Mesothelial cell of epicardium (in vitro differentiated cells): ENCODE measurements at regions not wholly inside any gene's neighbourhood (a gene's known extent, or its start where the extent isn't known, plus 50 kb on each side); places are given as distances from the start of the nearest gene placed in this dataset.
"Not testable (repeated sequence)": the region's sequence is repeated elsewhere in the genome, so short reads cannot be mapped to it uniquely, and the experiment has no call there.

Experiments used
- DNase-seq, 2 experiments: peaks; one replicate each; pipeline ENCODE4 v3.0.0; 2021; ENCODE audit warnings: low spot score in 2 of 2; ENCODE audit not compliant: unreplicated experiment in 2 of 2
- H3K27ac Mint-ChIP-seq: 2 replicates; pipeline ENCODE4 v1.8.0; 2021; ENCODE audit warnings: mixed read lengths
- H3K27me3 Mint-ChIP-seq: 2 replicates; pipeline ENCODE4 v1.8.0; 2021; ENCODE audit warnings: low read depth, mixed read lengths
- H3K36me3 Mint-ChIP-seq: 2 replicates; pipeline ENCODE4 v1.8.0; 2021; ENCODE audit warnings: mixed read lengths
- H3K4me1 Mint-ChIP-seq: 2 replicates; pipeline ENCODE4 v1.8.0; 2021; ENCODE audit warnings: mixed read lengths
- H3K4me3 Mint-ChIP-seq: 2 replicates; pipeline ENCODE4 v1.8.0; 2021; ENCODE audit warnings: mild to moderate bottlenecking, moderate library complexity, mixed read lengths
- H3K9me3 Mint-ChIP-seq: 2 replicates; pipeline ENCODE4 v1.8.0; 2021; ENCODE audit warnings: mixed read lengths
- TF ChIP-seq, protein P1 (sequence below): fragments of 200-600 bp; sonication (generic); IDR thresholded peaks from one replicate; pipeline ENCODE4 v1.5.0; 2021; ENCODE audit warnings: antibody characterized with exemption; ENCODE audit not compliant: unreplicated experiment

DNA sequence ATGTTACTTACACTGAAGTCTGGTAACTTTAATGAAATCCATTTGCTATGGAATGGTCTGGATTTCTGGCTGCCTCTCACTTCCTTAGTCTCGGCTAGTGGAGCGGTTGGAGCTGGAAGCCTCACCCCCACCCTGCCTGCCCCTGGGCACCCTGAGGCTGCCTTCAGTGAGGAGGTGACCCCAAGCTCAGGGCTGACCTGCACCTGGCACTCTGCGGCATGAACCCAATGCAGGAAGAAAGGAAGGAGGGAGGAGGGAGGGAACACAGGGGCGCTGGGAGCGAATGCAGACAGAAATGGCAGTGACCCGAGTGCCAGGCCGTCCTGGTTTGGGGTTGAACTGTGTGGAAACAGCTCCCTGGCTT lies 353.1 kb downstream of the TMEM121 start:
- H3K4me3 Mint-ChIP-seq: no peak overlapping the region
- DNase-seq: peak; percentile 12 to 16

DNA sequence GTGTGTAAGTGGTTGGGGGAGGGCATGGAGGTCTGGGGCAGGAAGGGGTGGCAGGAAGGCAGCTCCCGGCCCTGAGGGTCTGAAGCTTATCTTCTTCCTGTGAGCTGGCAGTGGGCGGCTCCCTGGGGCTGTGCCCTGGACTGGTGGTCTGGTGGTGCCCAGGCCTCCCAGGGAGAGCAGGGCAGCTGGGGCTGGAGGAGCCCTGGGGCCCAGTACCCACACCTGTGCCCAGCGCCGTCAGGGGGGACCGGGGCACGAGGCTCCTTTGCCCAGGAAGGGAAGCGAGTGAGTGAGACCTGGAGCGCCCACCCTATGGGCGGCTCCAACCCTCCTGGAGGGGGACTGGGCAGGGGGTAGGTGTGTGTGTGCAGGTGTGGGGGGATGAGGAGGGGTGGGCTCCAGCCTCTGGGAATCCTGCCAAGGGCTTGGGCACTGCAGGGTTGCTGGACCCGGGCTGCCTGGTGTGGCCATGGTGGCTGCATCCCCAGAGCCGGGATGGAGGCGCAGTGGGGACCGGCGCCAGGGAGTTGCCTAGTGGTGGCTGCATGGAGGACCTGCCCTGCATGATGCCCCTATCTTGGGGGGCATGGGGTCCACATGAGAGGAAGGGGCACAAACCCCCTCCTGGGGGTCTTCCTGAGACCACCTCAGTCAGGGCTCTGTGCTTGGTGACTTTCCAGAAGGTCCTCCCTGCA lies 353.6 kb downstream of the TMEM121 start:
- no peak overlapping the region for H3K4me3 Mint-ChIP-seq
- DNase-seq: peak; percentile 11 to 24
- TF ChIP-seq, protein P1, sequence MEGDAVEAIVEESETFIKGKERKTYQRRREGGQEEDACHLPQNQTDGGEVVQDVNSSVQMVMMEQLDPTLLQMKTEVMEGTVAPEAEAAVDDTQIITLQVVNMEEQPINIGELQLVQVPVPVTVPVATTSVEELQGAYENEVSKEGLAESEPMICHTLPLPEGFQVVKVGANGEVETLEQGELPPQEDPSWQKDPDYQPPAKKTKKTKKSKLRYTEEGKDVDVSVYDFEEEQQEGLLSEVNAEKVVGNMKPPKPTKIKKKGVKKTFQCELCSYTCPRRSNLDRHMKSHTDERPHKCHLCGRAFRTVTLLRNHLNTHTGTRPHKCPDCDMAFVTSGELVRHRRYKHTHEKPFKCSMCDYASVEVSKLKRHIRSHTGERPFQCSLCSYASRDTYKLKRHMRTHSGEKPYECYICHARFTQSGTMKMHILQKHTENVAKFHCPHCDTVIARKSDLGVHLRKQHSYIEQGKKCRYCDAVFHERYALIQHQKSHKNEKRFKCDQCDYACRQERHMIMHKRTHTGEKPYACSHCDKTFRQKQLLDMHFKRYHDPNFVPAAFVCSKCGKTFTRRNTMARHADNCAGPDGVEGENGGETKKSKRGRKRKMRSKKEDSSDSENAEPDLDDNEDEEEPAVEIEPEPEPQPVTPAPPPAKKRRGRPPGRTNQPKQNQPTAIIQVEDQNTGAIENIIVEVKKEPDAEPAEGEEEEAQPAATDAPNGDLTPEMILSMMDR: no peak
- H3K27ac Mint-ChIP-seq: no peak overlapping the region
- peaks cover 34% of the 10 kb centered on the region for H3K9me3 Mint-ChIP-seq
- no peaks in the 10 kb centered on the region for H3K27me3 Mint-ChIP-seq
- no peaks in the 10 kb centered on the region for H3K4me1 Mint-ChIP-seq
- H3K36me3 Mint-ChIP-seq: peaks cover 2% of the 10 kb centered on the region

More for the DNA sequence above, 353.1 kb downstream of the TMEM121 start:
- no peaks in the 10 kb centered on the region for H3K4me1 Mint-ChIP-seq
- H3K27me3 Mint-ChIP-seq: no peaks in the 10 kb centered on the region
- peaks cover 2% of the 10 kb centered on the region for H3K36me3 Mint-ChIP-seq
- TF ChIP-seq, protein P1: no peak
- peaks cover 39% of the 10 kb centered on the region for H3K9me3 Mint-ChIP-seq
- H3K27ac Mint-ChIP-seq: no peak overlapping the region

DNA sequence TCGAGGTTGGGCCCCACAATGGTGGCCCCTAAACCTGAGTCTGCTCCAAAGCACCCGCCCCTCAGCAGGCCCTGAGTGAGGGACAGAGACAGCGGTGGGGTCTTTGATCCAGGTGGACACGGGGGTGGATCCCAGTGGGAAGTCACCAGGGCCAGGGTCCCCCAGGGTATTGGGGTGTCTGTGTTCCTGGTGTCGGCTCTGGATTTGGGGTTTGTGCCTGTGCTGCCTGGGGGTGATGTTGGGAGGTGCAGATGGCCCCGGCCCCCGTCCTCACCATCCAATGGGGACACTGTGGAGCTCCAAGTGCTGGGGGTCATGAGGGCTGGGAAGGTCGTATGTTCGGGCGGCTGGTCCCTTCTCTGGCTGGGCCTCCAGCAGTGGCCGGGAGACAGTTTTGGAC lies 354.2 kb downstream of the TMEM121 start:
- Mint-ChIP-seq H3K27ac (no peak overlapping the region), H3K9me3 (peaks cover 31% of the 10 kb centered on the region), H3K27me3 (no peaks in the 10 kb centered on the region), H3K4me1 (no peaks in the 10 kb centered on the region), H3K4me3 (no peak overlapping the region), H3K36me3 (peaks cover 4% of the 10 kb centered on the region)
- TF ChIP-seq, protein P1: no peak
- peak; percentile 8 to 27 for DNase-seq

DNA sequence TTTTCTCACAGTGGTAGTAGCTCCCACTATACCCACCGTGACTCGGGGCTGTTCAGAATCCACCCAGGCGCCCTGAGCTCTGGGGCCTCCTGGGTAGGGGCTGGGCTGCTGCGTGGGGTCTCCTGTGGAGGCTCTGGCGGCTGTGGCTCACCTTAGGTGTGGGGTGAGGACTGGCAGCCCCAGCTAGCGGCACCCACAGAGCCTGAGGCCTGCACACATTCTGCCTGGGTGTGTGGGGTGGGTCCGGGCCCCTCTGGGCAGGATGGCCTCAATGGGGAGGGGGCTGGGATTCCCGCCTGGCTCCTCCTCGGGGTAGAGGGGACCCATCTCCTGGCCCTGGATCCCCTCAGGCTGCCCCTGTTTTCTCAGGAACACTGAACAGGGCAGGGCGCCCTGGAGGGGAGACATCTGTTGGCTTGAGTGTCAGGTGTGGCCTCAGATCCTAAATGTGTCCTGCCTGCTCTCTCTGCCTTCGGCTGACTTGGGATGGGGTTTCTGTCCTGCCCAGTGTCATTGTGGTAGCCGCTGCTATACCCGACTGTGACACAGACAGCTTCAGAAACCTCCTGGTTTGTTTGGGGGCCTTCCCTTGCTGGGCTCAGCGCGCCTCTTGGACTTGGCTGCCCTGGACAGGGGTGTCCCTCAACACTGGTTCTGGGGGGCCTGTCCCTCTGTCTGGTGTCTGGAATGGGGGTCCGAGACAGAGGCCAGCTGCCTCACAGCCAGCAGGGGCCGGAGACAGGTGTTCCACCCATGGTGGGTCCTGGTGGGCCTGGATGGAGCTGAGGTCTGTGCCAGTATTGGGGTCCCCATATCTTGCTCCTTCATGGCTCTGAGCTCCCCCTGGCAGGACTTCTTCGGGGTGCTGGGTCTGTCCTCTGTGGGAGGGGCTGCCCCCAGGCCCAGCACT lies 354.9 kb downstream of the TMEM121 start:
- peak; percentile 6 to 28 for DNase-seq
- no peak overlapping the region for H3K4me3 Mint-ChIP-seq

DNA sequence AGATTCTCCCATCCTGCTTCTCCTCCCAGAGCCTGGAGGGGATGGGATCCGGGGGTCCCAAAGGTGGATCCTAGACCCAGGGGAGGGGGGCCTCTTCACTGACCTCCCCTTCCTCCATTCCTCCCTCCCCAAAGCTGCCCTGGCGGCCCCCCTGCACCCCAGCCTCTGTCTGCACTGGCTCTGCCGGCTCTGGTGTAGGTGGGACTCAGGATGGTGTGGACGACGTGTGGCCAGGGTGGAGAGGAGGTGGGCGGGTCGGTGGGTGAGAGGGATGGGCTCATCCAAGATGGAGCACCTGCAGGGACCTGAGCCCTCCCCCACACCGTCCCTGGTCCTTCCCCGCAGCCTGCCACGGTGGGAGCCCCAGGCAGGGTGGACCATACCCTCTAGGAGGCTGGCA lies 355.6 kb downstream of the TMEM121 start:
- not testable (repeated sequence) for H3K4me1 Mint-ChIP-seq, H3K27ac Mint-ChIP-seq, H3K4me3 Mint-ChIP-seq, H3K36me3 Mint-ChIP-seq, H3K27me3 Mint-ChIP-seq
- H3K9me3 Mint-ChIP-seq: peaks cover 17% of the 10 kb centered on the region
- DNase-seq: peak; percentile 2 to 14

More for the DNA sequence above, 354.9 kb downstream of the TMEM121 start:
- Mint-ChIP-seq H3K4me1 (no peaks in the 10 kb centered on the region), H3K27ac (no peak overlapping the region), H3K36me3 (peaks cover 4% of the 10 kb centered on the region), H3K27me3 (no peaks in the 10 kb centered on the region), H3K9me3 (peaks cover 24% of the 10 kb centered on the region)
- TF ChIP-seq, protein P1: no peak

DNA sequence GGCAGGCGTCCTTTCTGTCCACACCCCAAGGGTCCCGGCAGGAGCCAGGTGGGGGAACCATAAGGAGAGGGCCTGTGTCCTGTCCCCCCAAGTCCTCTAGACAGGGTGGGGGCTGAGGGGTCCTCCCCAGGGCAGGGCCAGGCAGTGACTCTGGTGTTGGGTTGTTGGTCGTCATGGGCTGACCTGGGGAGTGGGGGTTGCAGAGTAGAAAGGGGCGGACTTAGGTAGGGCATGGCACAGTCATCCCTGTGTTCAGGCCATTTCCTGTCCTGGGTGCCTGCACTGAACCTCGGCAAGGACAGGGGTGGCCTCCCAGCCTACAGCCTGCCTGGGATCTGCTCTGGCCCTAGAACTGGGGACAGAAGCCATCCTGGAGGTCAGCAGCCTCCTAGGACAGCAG lies 356.2 kb downstream of the TMEM121 start:
- Mint-ChIP-seq H3K27me3 (no peaks in the 10 kb centered on the region), H3K4me1 (no peaks in the 10 kb centered on the region), H3K27ac (no peak overlapping the region), H3K4me3 (no peak overlapping the region), H3K36me3 (peaks cover 6% of the 10 kb centered on the region), H3K9me3 (peaks cover 17% of the 10 kb centered on the region)
- TF ChIP-seq, protein P1: no peak
- peak; percentile 2 to 29 for DNase-seq
